H1 (cell line): ENCODE measurements at regions not wholly inside any gene's neighbourhood (a gene's known extent, or its start where the extent isn't known, plus 50 kb on each side); places are given as distances from the start of the nearest gene placed in this dataset.

Source experiments
- CTCF ChIA-PET: fragments of 300-600 bp; sonication (Branson Sonifier 250); formaldehyde crosslinking; loops from one replicate; lab custom pipeline; 2021; ENCODE audit not compliant: partially characterized antibody; lab: Charles Lee
- POLR2A ChIA-PET: fragments of 300-600 bp; sonication (Branson Sonifier 250); formaldehyde crosslinking; loops from one replicate; lab custom pipeline; 2021; ENCODE audit warnings: inconsistent platforms; ENCODE audit not compliant: partially characterized antibody; lab: Charles Lee
- DNase-seq, 2 experiments: peaks; one replicate each; pipeline versions ENCODE4 v3.0.0 to v3.0.0-alpha.2; 2010 to 2022; ENCODE audit warnings: low spot score in 2 of 2, low read depth in 1 of 2, mixed read lengths in 1 of 2
- FAIRE-seq: peaks from 2 replicates; lab custom pipeline; 2011; peaks lifted over from hg19 to GRCh38; lab: Jason Lieb, UNC
- H2AFZ ChIP-seq: 2 replicates; pipeline ENCODE4 v1.8.1; 2012; ENCODE audit warnings: low read length, inconsistent platforms
- H2AK5ac ChIP-seq: 2 replicates; pipeline ENCODE4 v1.6.1; 2013; ENCODE audit warnings: low read depth, low read length
- H2BK120ac ChIP-seq: replicated peaks from 2 replicates; pipeline ENCODE3; 2013; ENCODE audit warnings: low read depth, low read length, inconsistent platforms
- H2BK12ac ChIP-seq: 2 replicates; pipeline ENCODE4 v1.6.1; 2013; ENCODE audit warnings: low read depth, low read length
- H2BK15ac ChIP-seq: 2 replicates; pipeline ENCODE4 v1.6.1; 2013; ENCODE audit warnings: low read length
- H2BK20ac ChIP-seq: 2 replicates; pipeline ENCODE4 v1.6.1; 2013; ENCODE audit warnings: low read length
- H2BK5ac ChIP-seq: 2 replicates; pipeline ENCODE4 v1.6.1; 2013; ENCODE audit warnings: low read depth, low read length
- H3K14ac ChIP-seq: 2 replicates; pipeline ENCODE4 v1.6.1; 2013; ENCODE audit warnings: inconsistent platforms; ENCODE audit not compliant: insufficient read length
- H3K18ac ChIP-seq: 2 replicates; pipeline ENCODE4 v1.6.1; 2013; ENCODE audit warnings: low read length; ENCODE audit errors: extremely low read depth
- H3K23ac ChIP-seq: 2 replicates; pipeline ENCODE4 v1.6.1; 2013; ENCODE audit warnings: inconsistent platforms; ENCODE audit not compliant: insufficient read length
- H3K23me2 ChIP-seq: 2 replicates; pipeline ENCODE4 v1.6.1; 2013; ENCODE audit warnings: low read depth, low read length
- H3K27ac ChIP-seq: 2 replicates; pipeline ENCODE4 v1.6.1; 2011; ENCODE audit warnings: low read depth, low read length, inconsistent platforms
- H3K27me3 ChIP-seq, 4 experiments: replicated peaks in 1 of 4; 1 replicate in 1 of 4; 2 replicates in 3 of 4; pipeline versions ENCODE4 v1.6.1 to v1.8.1; 2011 to 2013; ENCODE audit warnings: low read length in 3 of 4, mild to moderate bottlenecking in 3 of 4, inconsistent platforms in 2 of 4, mixed read lengths in 2 of 4, moderate library complexity in 1 of 4; ENCODE audit not compliant: control insufficient read depth in 3 of 4, insufficient read depth in 3 of 4; ENCODE audit errors: extremely low read depth in 1 of 4
- H3K36me3 ChIP-seq, 4 experiments: 2 replicates each; pipeline versions ENCODE4 v1.6.1 to v1.8.1; 2011 to 2013; ENCODE audit warnings: mild to moderate bottlenecking in 4 of 4, low read length in 3 of 4, moderate library complexity in 2 of 4, control low read depth in 1 of 4, inconsistent platforms in 1 of 4; ENCODE audit not compliant: insufficient read depth in 4 of 4, control insufficient read depth in 2 of 4
- H3K4ac ChIP-seq: replicated peaks from 2 replicates; pipeline ENCODE3; 2013; ENCODE audit warnings: low read length, low read depth, mixed read lengths, inconsistent platforms; ENCODE audit not compliant: insufficient read length
- H3K4me1 ChIP-seq, 4 experiments: replicated peaks in 1 of 4; 1 replicate in 1 of 4; 2 replicates in 3 of 4; pipeline versions ENCODE4 v1.6.1 to v1.8.1; 2011 to 2013; ENCODE audit warnings: low read length in 3 of 4, inconsistent platforms in 2 of 4, mixed read lengths in 1 of 4; ENCODE audit not compliant: insufficient read depth in 4 of 4, control insufficient read depth in 3 of 4
- H3K4me2 ChIP-seq, 2 experiments: 2 replicates each; pipeline versions ENCODE4 v1.6.1 to v1.8.1; 2011 to 2013; ENCODE audit warnings: low read depth in 2 of 2, low read length in 2 of 2, control low read depth in 1 of 2, inconsistent platforms in 1 of 2, mild to moderate bottlenecking in 1 of 2; ENCODE audit not compliant: insufficient read depth in 1 of 2
- H3K4me3 ChIP-seq, 4 experiments: fragments of 200-600, 300-600 bp in 1 of 4; sonication (generic), shearing (Covaris generic), sonication (Bioruptor Twin) in 1 of 4; 2 replicates each; pipeline versions ENCODE4 v1.5.1 to v1.8.1; 2011 to 2016; ENCODE audit warnings: low read length in 4 of 4, low read depth in 3 of 4, control low read depth in 2 of 4, inconsistent platforms in 2 of 4, mild to moderate bottlenecking in 2 of 4, mixed read lengths in 1 of 4, moderate library complexity in 1 of 4; ENCODE audit not compliant: insufficient read depth in 2 of 4; ENCODE audit errors: extremely low read depth in 1 of 4
- H3K56ac ChIP-seq: replicated peaks from 2 replicates; pipeline ENCODE3; 2013; ENCODE audit warnings: low read depth, mild to moderate bottlenecking, mixed read lengths, low read length, inconsistent platforms; ENCODE audit not compliant: insufficient read length
- H3K79me1 ChIP-seq: 2 replicates; pipeline ENCODE4 v1.6.1; 2013; ENCODE audit warnings: low read depth, low read length, control low read depth
- H3K79me2 ChIP-seq, 2 experiments: 2 replicates each; pipeline versions ENCODE4 v1.6.1 to v1.8.1; 2012 to 2013; ENCODE audit warnings: low read length in 2 of 2, mild to moderate bottlenecking in 2 of 2, inconsistent platforms in 1 of 2; ENCODE audit not compliant: insufficient read depth in 2 of 2, control insufficient read depth in 1 of 2
- H3K9ac ChIP-seq, 4 experiments: replicated peaks in 1 of 4; 1 replicate in 1 of 4; 2 replicates in 3 of 4; pipeline versions ENCODE4 v1.6.1 to v1.8.1; 2011 to 2013; ENCODE audit warnings: low read depth in 3 of 4, low read length in 3 of 4, control low read depth in 2 of 4, mild to moderate bottlenecking in 2 of 4, moderate library complexity in 2 of 4, inconsistent platforms in 1 of 4; ENCODE audit errors: extremely low read depth in 1 of 4
- H3K9me3 ChIP-seq, 2 experiments: 2 replicates each; pipeline versions ENCODE4 v1.6.1 to v1.8.1; 2012 to 2013; ENCODE audit warnings: mild to moderate bottlenecking in 2 of 2, moderate library complexity in 2 of 2, control low read depth in 1 of 2, inconsistent platforms in 1 of 2, low read depth in 1 of 2, low read length in 1 of 2, mixed read lengths in 1 of 2; ENCODE audit not compliant: insufficient read depth in 2 of 2
- H4K20me1 ChIP-seq, 2 experiments: replicated peaks in 1 of 2; 2 replicates each; pipeline versions ENCODE3 to v1.8.1; 2011 to 2013; ENCODE audit warnings: inconsistent platforms in 2 of 2, low read length in 2 of 2, mild to moderate bottlenecking in 1 of 2; ENCODE audit not compliant: insufficient read depth in 2 of 2, control insufficient read depth in 1 of 2
- H4K5ac ChIP-seq: 2 replicates; pipeline ENCODE4 v1.6.1; 2013; ENCODE audit warnings: low read length, low read depth, mixed read lengths, inconsistent platforms; ENCODE audit not compliant: insufficient read length
- H4K8ac ChIP-seq: 2 replicates; pipeline ENCODE4 v1.8.0; 2013; ENCODE audit warnings: mild to moderate bottlenecking, moderate library complexity, low read length, inconsistent platforms; ENCODE audit not compliant: insufficient read depth; ENCODE audit errors: extremely low read depth
- H4K91ac ChIP-seq: replicated peaks from 2 replicates; pipeline ENCODE3; 2013; ENCODE audit warnings: low read length, mixed read lengths, inconsistent platforms; ENCODE audit not compliant: insufficient read length
- CHD1 ChIP-seq: IDR thresholded peaks from 2 replicates; pipeline ENCODE4 v1.6.1; 2012; ENCODE audit warnings: low read depth, low read length, improper control_type of control experiment
- NANOG ChIP-seq: IDR thresholded peaks from 2 replicates; pipeline ENCODE4 v1.6.1; 2011; ENCODE audit warnings: low read length, low read depth, mild to moderate bottlenecking, inconsistent platforms; ENCODE audit not compliant: insufficient read depth, poor library complexity, severe bottlenecking
- POLR2A ChIP-seq, 2 experiments: IDR thresholded peaks; 1 replicate in 1 of 2; 2 replicates in 1 of 2; pipeline ENCODE4 v1.6.1; 2011; ENCODE audit warnings: low read depth in 2 of 2, low read length in 2 of 2, mild to moderate bottlenecking in 2 of 2; ENCODE audit errors: control extremely low read depth in 1 of 2
- RFX5 ChIP-seq: IDR thresholded peaks from 2 replicates; pipeline ENCODE4 v1.6.1; 2011; ENCODE audit warnings: low read depth, low read length, improper control_type of control experiment, borderline replicate concordance
- RNF2 ChIP-seq: fragments of 200-900, 300-1000 bp; sonication (generic); IDR thresholded peaks from 2 replicates; pipeline ENCODE4 v1.7.1; 2016; ENCODE audit warnings: borderline replicate concordance, low read depth, mild to moderate bottlenecking, antibody characterized with exemption, low read length; ENCODE audit not compliant: poor library complexity, severe bottlenecking; ENCODE audit errors: missing control alignments
- TCF12 ChIP-seq: IDR thresholded peaks from 2 replicates; pipeline ENCODE4 v1.6.1; 2011; ENCODE audit warnings: low read depth, mild to moderate bottlenecking, low read length
- WGBS, 2 experiments: shearing (Covaris generic) in 1 of 2; methylation state at CpG; one replicate each; pipeline versions ENCODE4 v1.1.6 to v1.1.7; 2013 to 2015; ENCODE audit warnings: low lambda C conversion rate in 2 of 2, mixed read lengths in 2 of 2, inconsistent platforms in 1 of 2, low coverage in 1 of 2, missing lambda C conversion rate in 1 of 2; ENCODE audit not compliant: insufficient replicate concordance in 2 of 2, insufficient coverage in 1 of 2, insufficient read length in 1 of 2; ENCODE audit errors: extremely low coverage in 1 of 2, missing lambda C conversion rate in 1 of 2; 5-methylcytosine and 5-hydroxymethylcytosine counted together

GRCh38 chr7:16284581-16284980 is 136.8 kb downstream of the CRPPA start:
- Histone ChIP-seq H3K23ac (no peak overlapping the region), H2BK20ac (no peak overlapping the region), H3K23me2 (no peaks in the 10 kb centered on the region), H3K9ac (no peak overlapping the region), H3K4me1 (no peaks in the 10 kb centered on the region), H2BK12ac (no peak overlapping the region), H4K91ac (no peak overlapping the region), H3K4ac (no peak overlapping the region), H4K5ac (no peak overlapping the region), H3K4me2 (no peak overlapping the region), H3K27ac (no peak overlapping the region), H3K56ac (no peak overlapping the region), H2AFZ (no peak overlapping the region), H2AK5ac (no peak overlapping the region), H3K4me3 (no peak overlapping the region), H3K14ac (no peak overlapping the region), H3K79me2 (no peaks in the 10 kb centered on the region), H4K20me1 (no peaks in the 10 kb centered on the region), H4K8ac (no peak overlapping the region), H2BK15ac (no peak overlapping the region), H3K9me3 (no peaks in the 10 kb centered on the region), H2BK120ac (no peak overlapping the region), H3K79me1 (no peaks in the 10 kb centered on the region), H3K18ac (no peak overlapping the region), H3K27me3 (no peaks in the 10 kb centered on the region), H3K36me3 (no peaks in the 10 kb centered on the region), H2BK5ac (no peak overlapping the region)
- WGBS, 2 experiments, result 85% methylated on average over 4 of the region's 4 CpGs; no CpG with 5 or more reads in 1 of the 2 experiments
- ChIA-PET POLR2A (no interaction called here), CTCF (no interaction called here)
- no peak for TF ChIP-seq POLR2A (IDR thresholded peaks at IDR 0.05; ENCODE audit: control extremely low read depth in 1 of 2, low read depth in 2 of 2, low read length in 2 of 2)
- TF ChIP-seq TCF12, result no peak
- no peak for TF ChIP-seq RFX5
- no peak for TF ChIP-seq RNF2
- TF ChIP-seq NANOG, result no peak
- no peak for TF ChIP-seq CHD1
- FAIRE-seq (no peak), DNase-seq (no peak)
